ENCODE measurements at regions not wholly inside any gene's neighbourhood (a gene's known extent, or its start where the extent isn't known, plus 50 kb on each side); places are given as distances from the start of the nearest gene placed in this dataset.

- no peaks in the 10 kb centered on the region for H3F3A ChIP-seq (ENCODE audit: insufficient read depth)
- no peak overlapping the region for H3K9ac ChIP-seq (ENCODE audit: low read length)
- H3K27ac ChIP-seq (ENCODE audit: low read depth, low read length): no peak overlapping the region
- no peak for TF ChIP-seq EZH2phosphoT487 (conservative IDR thresholded peaks at IDR 0.05; ENCODE audit: low read length)
- TF ChIP-seq CTCF (IDR thresholded peaks at IDR 0.05; ENCODE audit: insufficient read depth, low read length, poor library complexity, severe bottlenecking): no peak
- no peaks in the 10 kb centered on the region for H3K27me3 ChIP-seq (ENCODE audit: low read length)
- H2AFZ ChIP-seq (ENCODE audit: low read depth, low read length, severe bottlenecking): no peak overlapping the region
- no peaks in the 10 kb centered on the region for H3K79me2 ChIP-seq (ENCODE audit: insufficient read depth, low read length)
- no peaks in the 10 kb centered on the region for H4K20me1 ChIP-seq (ENCODE audit: low read depth, low read length)
- no peak overlapping the region for H3K4me3 ChIP-seq (ENCODE audit: insufficient read depth, low read length, poor library complexity, severe bottlenecking)
- H3K9me2 ChIP-seq (replicated peaks; ENCODE audit: insufficient read depth, low read length): no peaks in the 10 kb centered on the region
- H3K4me2 ChIP-seq (ENCODE audit: low read depth, low read length, poor library complexity, severe bottlenecking): no peak overlapping the region
- H3K36me3 ChIP-seq (ENCODE audit: low read length): no peaks in the 10 kb centered on the region
- H3K9me3 ChIP-seq (ENCODE audit: insufficient read depth, low read length): no peaks in the 10 kb centered on the region
Observed at GRCh38 chr1:208413006-208413405, 168.8 kb upstream of the PLXNA2 start.

- no peaks in the 10 kb centered on the region for H3K27me3 ChIP-seq (ENCODE audit: low read length)
- H3K9me3 ChIP-seq (ENCODE audit: insufficient read depth, low read length): no peaks in the 10 kb centered on the region
- H3K9me2 ChIP-seq (replicated peaks; ENCODE audit: insufficient read depth, low read length): no peaks in the 10 kb centered on the region
- H2AFZ ChIP-seq (ENCODE audit: low read depth, low read length, severe bottlenecking): no peak overlapping the region
- no peak overlapping the region for H3K27ac ChIP-seq (ENCODE audit: low read depth, low read length)
- H3F3A ChIP-seq (ENCODE audit: insufficient read depth): no peaks in the 10 kb centered on the region
- no peak overlapping the region for H3K9ac ChIP-seq (ENCODE audit: low read length)
- TF ChIP-seq EZH2phosphoT487 (conservative IDR thresholded peaks at IDR 0.05; ENCODE audit: low read length): no peak
- no peak for TF ChIP-seq CTCF (IDR thresholded peaks at IDR 0.05; ENCODE audit: insufficient read depth, low read length, poor library complexity, severe bottlenecking)
- no peaks in the 10 kb centered on the region for H3K36me3 ChIP-seq (ENCODE audit: low read length)
- no peak overlapping the region for H3K4me2 ChIP-seq (ENCODE audit: low read depth, low read length, poor library complexity, severe bottlenecking)
- no peak overlapping the region for H3K4me3 ChIP-seq (ENCODE audit: insufficient read depth, low read length, poor library complexity, severe bottlenecking)
- no peaks in the 10 kb centered on the region for H3K79me2 ChIP-seq (ENCODE audit: insufficient read depth, low read length)
- H4K20me1 ChIP-seq (ENCODE audit: low read depth, low read length): no peaks in the 10 kb centered on the region
Observed at GRCh38 chr1:208418667-208419066, 174.5 kb upstream of the PLXNA2 start.

- H3K9me3 ChIP-seq (ENCODE audit: insufficient read depth, low read length): no peaks in the 10 kb centered on the region
- no peak for TF ChIP-seq CTCF (IDR thresholded peaks at IDR 0.05; ENCODE audit: insufficient read depth, low read length, poor library complexity, severe bottlenecking)
- no peak for TF ChIP-seq EZH2phosphoT487 (conservative IDR thresholded peaks at IDR 0.05; ENCODE audit: low read length)
- no peak overlapping the region for H2AFZ ChIP-seq (ENCODE audit: low read depth, low read length, severe bottlenecking)
- no peak overlapping the region for H3K27ac ChIP-seq (ENCODE audit: low read depth, low read length)
- H3F3A ChIP-seq (ENCODE audit: insufficient read depth): no peaks in the 10 kb centered on the region
- H4K20me1 ChIP-seq (ENCODE audit: low read depth, low read length): no peaks in the 10 kb centered on the region
- no peak overlapping the region for H3K4me2 ChIP-seq (ENCODE audit: low read depth, low read length, poor library complexity, severe bottlenecking)
- no peaks in the 10 kb centered on the region for H3K36me3 ChIP-seq (ENCODE audit: low read length)
- H3K27me3 ChIP-seq (ENCODE audit: low read length): no peaks in the 10 kb centered on the region
- H3K9me2 ChIP-seq (replicated peaks; ENCODE audit: insufficient read depth, low read length): no peaks in the 10 kb centered on the region
- no peaks in the 10 kb centered on the region for H3K79me2 ChIP-seq (ENCODE audit: insufficient read depth, low read length)
- no peak overlapping the region for H3K4me3 ChIP-seq (ENCODE audit: insufficient read depth, low read length, poor library complexity, severe bottlenecking)
- H3K9ac ChIP-seq (ENCODE audit: low read length): no peak overlapping the region
Observed at GRCh38 chr1:208419746-208420420, 175.7 kb upstream of the PLXNA2 start.

All from SU-DHL-6 (cell line).